GM12872 (cell line): ENCODE measurements at regions not wholly inside any gene's neighbourhood (a gene's known extent, or its start where the extent isn't known, plus 50 kb on each side); places are given as distances from the start of the nearest gene placed in this dataset.

Experiments used
- CTCF ChIP-seq: IDR thresholded peaks from 3 replicates; pipeline ENCODE4 v1.5.1; 2011; ENCODE audit warnings: low read depth, mild to moderate bottlenecking, low read length, moderate library complexity; ENCODE audit not compliant: insufficient read depth

- no peak for TF ChIP-seq CTCF
Measured at GRCh38 chr13:72444999-72445398, 282.4 kb downstream of the MZT1 start.

DNA sequence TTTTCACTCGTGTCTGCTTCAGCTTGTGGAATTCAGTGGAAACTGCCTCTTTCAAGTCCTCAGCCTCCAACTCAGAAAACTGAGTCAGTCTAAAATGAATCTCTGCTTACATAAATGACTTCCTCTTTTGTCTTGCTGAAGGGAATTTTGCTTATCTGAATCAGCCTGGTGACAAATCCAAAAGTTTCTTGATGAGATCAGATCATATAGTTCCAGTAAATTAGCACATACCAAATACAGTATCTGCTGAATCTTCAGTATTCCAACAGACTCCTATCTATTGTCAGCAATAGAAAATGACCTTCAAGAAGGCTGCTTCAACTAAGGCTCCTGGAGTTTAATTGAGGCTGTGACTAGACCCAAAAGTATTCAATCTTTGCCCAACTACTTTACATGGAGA lies 290.0 kb downstream of the MZT1 start:
- no peak for TF ChIP-seq CTCF

DNA sequence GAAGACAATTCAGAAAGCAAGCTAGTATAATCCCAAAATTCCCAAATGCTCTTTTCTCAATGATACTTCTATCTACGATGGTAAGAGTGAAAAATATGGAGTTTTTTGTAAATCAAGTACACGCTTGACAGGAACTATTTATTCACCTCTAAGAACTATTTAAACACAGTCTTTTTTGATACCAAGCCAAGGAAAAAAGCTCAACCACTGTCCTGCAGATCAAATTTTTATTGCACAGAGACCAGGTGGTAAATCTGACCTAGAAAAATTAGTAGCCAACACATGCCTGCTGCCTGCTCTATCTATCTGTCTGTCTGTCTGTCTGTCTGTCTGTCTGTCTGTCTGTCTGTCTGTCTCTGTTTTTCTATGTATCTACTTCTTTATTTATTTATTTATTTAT lies 292.2 kb downstream of the MZT1 start:
- TF ChIP-seq CTCF: no peak

DNA sequence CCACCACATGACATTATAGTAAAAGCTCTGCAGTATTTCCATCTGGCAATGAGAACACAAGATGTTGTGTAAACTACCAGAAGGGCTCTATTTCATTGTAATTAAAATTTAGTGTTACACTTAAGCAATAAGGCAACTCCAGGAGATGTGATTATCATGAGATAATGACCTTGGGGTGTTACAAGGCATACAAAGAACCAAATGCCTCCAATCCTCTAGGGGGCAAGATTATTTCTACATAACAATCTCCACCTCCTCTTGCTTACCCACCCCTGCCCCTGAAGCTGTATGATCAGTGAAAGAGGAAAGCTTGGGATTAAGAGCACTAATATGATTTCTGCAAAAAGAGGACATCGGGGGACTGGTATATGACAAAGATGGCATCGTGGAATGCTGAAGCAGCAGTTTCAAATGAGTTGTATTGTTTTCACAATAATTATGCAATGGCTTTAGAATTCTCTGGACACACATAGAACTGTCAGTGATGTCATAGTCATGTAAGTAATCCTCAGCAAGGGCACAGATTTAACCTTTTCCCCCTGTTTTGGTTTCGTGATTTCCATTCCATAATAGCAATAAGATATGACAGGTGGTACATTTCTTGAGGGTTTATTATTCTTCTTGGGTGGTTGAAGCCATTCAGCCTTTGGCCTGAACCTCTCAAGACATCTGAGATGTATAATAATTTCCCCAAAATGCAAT lies 295.3 kb downstream of the MZT1 start:
- no peak for TF ChIP-seq CTCF

DNA sequence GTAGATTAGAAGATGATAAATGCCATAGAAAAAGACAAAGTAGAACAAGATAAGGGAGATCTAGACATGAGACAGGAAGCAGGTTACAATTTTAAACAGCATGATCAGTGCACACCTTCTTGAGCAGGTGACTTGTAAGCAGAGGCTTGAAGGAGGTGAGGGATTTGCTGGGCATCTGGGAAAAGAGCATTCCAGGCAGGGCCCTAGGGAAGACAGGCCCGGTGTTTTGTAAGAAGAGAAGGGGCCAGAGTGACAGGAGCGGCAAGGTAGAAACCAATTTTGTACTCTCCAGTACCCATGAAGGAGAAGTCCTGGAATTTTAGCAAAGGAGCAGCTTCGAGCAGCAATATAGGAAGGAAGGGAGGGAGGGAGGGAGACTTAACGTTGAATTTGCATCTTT lies 296.5 kb downstream of the MZT1 start:
- no peak for TF ChIP-seq CTCF

GRCh38 chr13:72427757-72428528 lies 299.5 kb downstream of the MZT1 start:
- TF ChIP-seq CTCF: no peak

- TF ChIP-seq CTCF: no peak
Measured at GRCh38 chr13:72424059-72424458, 303.4 kb downstream of the MZT1 start.
